NOMO-1 treated with DMSO at 0.1 percent for 48 hours (cell line): ENCODE measurements at regions not wholly inside any gene's neighbourhood (a gene's known extent, or its start where the extent isn't known, plus 50 kb on each side); places are given as distances from the start of the nearest gene placed in this dataset.
A peak's percentile ranks its signal among the peaks of the same experiment; 100 is the strongest.
"Not testable (repeated sequence)": the region's sequence is repeated elsewhere in the genome, so short reads cannot be mapped to it uniquely, and the experiment has no call there.

Experiments
- DNase-seq: peaks from one replicate; lab custom pipeline; 2025; ENCODE audit not compliant: unreplicated experiment; lab: John Stamatoyannopoulos, UW

GRCh38 chr17:49898366-49899190 lies 50.7 kb upstream of the TAC4 start:
- DNase-seq: no peak

GRCh38 chr17:49899191-49899485 lies 51.3 kb upstream of the TAC4 start:
- peak; percentile 8 for DNase-seq

GRCh38 chr17:49899588-49899987 lies 51.7 kb upstream of the TAC4 start:
- DNase-seq: no peak

- DNase-seq: not testable (repeated sequence)
These were observed 52.9 kb upstream of the TAC4 start for GRCh38 chr17:49900801-49901200.

GRCh38 chr17:49901460-49902331 lies 53.8 kb upstream of the TAC4 start:
- DNase-seq: no peak

GRCh38 chr17:49903523-49903922 lies 55.7 kb upstream of the TAC4 start:
- DNase-seq: no peak

- no peak for DNase-seq
These were observed 57.0 kb upstream of the TAC4 start for GRCh38 chr17:49904893-49905292.

GRCh38 chr17:49906531-49907136 lies 58.8 kb upstream of the TAC4 start:
- no peak for DNase-seq

- DNase-seq: no peak
These were observed 59.4 kb upstream of the TAC4 start for GRCh38 chr17:49907279-49907678.

- no peak for DNase-seq
These were observed 59.9 kb upstream of the DLX4 start for GRCh38 chr17:49908782-49909714.

GRCh38 chr17:49910094-49910857 lies 58.7 kb upstream of the DLX4 start:
- no peak for DNase-seq

GRCh38 chr17:49910858-49911204 lies 58.2 kb upstream of the DLX4 start:
- DNase-seq: no peak

GRCh38 chr17:49911719-49912118 lies 57.3 kb upstream of the DLX4 start:
- no peak for DNase-seq

- no peak for DNase-seq
These were observed 55.5 kb upstream of the DLX4 start for GRCh38 chr17:49913226-49914095.

- DNase-seq: no peak
These were observed 54.9 kb upstream of the DLX4 start for GRCh38 chr17:49914096-49914490.

- DNase-seq: no peak
These were observed 54.3 kb upstream of the DLX4 start for GRCh38 chr17:49914664-49915063.

- no peak for DNase-seq
These were observed 53.7 kb upstream of the DLX4 start for GRCh38 chr17:49915260-49915659.

- no peak for DNase-seq
These were observed 53.3 kb upstream of the DLX4 start for GRCh38 chr17:49915670-49916069.

GRCh38 chr17:49916854-49917515 lies 52.0 kb upstream of the DLX4 start:
- DNase-seq: peak; percentile 44
